ENCODE measurements at regions not wholly inside any gene's neighbourhood (a gene's known extent, or its start where the extent isn't known, plus 50 kb on each side); places are given as distances from the start of the nearest gene placed in this dataset.
A peak's percentile ranks its signal among the peaks of the same experiment; 100 is the strongest.

- no peak overlapping the region for H3K23ac ChIP-seq (ENCODE audit: low read length)
- H3K9ac ChIP-seq (ENCODE audit: low read length) = no peak overlapping the region
- no peak overlapping the region for H2BK120ac ChIP-seq (ENCODE audit: low read depth, low read length)
- H4K8ac ChIP-seq (ENCODE audit: low read depth, low read length) = no peak overlapping the region
- H3K4me1 ChIP-seq (ENCODE audit: control insufficient read depth, low read depth, low read length) = peaks cover 4% of the 10 kb centered on the region
- no peak overlapping the region for H3K4me2 ChIP-seq (ENCODE audit: low read length)
- H3K18ac ChIP-seq (ENCODE audit: low read length) = no peak overlapping the region
- WGBS (ENCODE audit: extremely low coverage, insufficient coverage, low lambda C conversion rate) = no CpG with 5 or more reads among the region's 2 CpGs
- H3K79me2 ChIP-seq (ENCODE audit: control insufficient read depth, insufficient read depth, low read length) = no peaks in the 10 kb centered on the region
- no peak overlapping the region for H4K5ac ChIP-seq (ENCODE audit: low read length)
- H2BK15ac ChIP-seq (replicated peaks; ENCODE audit: low read depth) = no peak overlapping the region
- H3K79me1 ChIP-seq (ENCODE audit: low read length) = no peaks in the 10 kb centered on the region
- DNase-seq = no peak
- H3K27me3 ChIP-seq (ENCODE audit: insufficient read depth, low read length, poor library complexity) = no peaks in the 10 kb centered on the region
- H3K56ac ChIP-seq (ENCODE audit: low read length) = no peak overlapping the region
- H3K4ac ChIP-seq (ENCODE audit: low read depth, low read length) = no peak overlapping the region
- H3K27ac ChIP-seq (ENCODE audit: low read depth, low read length) = no peak overlapping the region
- no peak overlapping the region for H3K4me3 ChIP-seq (ENCODE audit: low read length)
- no peak overlapping the region for H2AK5ac ChIP-seq (ENCODE audit: low read length)
- no peaks in the 10 kb centered on the region for H3K36me3 ChIP-seq (ENCODE audit: control insufficient read depth, insufficient read depth, low read length)
- no peak overlapping the region for H2BK5ac ChIP-seq (ENCODE audit: low read length)
These were observed 398.4 kb downstream of the TUSC7 start for GRCh38 chr3:117107946-117108345.

- Histone ChIP-seq H3K56ac (ENCODE audit: low read length) (no peak overlapping the region), H4K8ac (ENCODE audit: low read depth, low read length) (no peak overlapping the region), H3K9ac (ENCODE audit: low read length) (no peak overlapping the region), H2AK5ac (ENCODE audit: low read length) (no peak overlapping the region), H3K27ac (ENCODE audit: low read depth, low read length) (no peak overlapping the region), H3K4me3 (ENCODE audit: low read length) (no peak overlapping the region), H3K4me2 (ENCODE audit: low read length) (no peak overlapping the region), H2BK15ac (replicated peaks; ENCODE audit: low read depth) (no peak overlapping the region), H3K18ac (ENCODE audit: low read length) (no peak overlapping the region), H3K23ac (ENCODE audit: low read length) (no peak overlapping the region), H3K79me1 (ENCODE audit: low read length) (no peaks in the 10 kb centered on the region), H3K27me3 (ENCODE audit: insufficient read depth, low read length, poor library complexity) (no peaks in the 10 kb centered on the region), H3K4me1 (ENCODE audit: control insufficient read depth, low read depth, low read length) (peaks cover 4% of the 10 kb centered on the region), H4K5ac (ENCODE audit: low read length) (no peak overlapping the region), H3K4ac (ENCODE audit: low read depth, low read length) (no peak overlapping the region), H3K36me3 (ENCODE audit: control insufficient read depth, insufficient read depth, low read length) (no peaks in the 10 kb centered on the region), H2BK5ac (ENCODE audit: low read length) (no peak overlapping the region), H3K79me2 (ENCODE audit: control insufficient read depth, insufficient read depth, low read length) (no peaks in the 10 kb centered on the region), H2BK120ac (ENCODE audit: low read depth, low read length) (no peak overlapping the region)
- WGBS (ENCODE audit: extremely low coverage, insufficient coverage, low lambda C conversion rate) = no CpG with 5 or more reads among the region's 6 CpGs
- DNase-seq = no peak
These were observed 399.6 kb downstream of the TUSC7 start for GRCh38 chr3:117109178-117109577.

GRCh38 chr3:117114517-117115265, 405.1 kb downstream of the TUSC7 start:
- no peak overlapping the region for H3K4me3 ChIP-seq (ENCODE audit: low read length)
- H3K4me1 ChIP-seq (ENCODE audit: control insufficient read depth, low read depth, low read length) = peaks cover 3% of the 10 kb centered on the region
- no peak overlapping the region for H3K4ac ChIP-seq (ENCODE audit: low read depth, low read length)
- no peak overlapping the region for H4K5ac ChIP-seq (ENCODE audit: low read length)
- H3K23ac ChIP-seq (ENCODE audit: low read length) = no peak overlapping the region
- no peaks in the 10 kb centered on the region for H3K79me1 ChIP-seq (ENCODE audit: low read length)
- no peaks in the 10 kb centered on the region for H3K79me2 ChIP-seq (ENCODE audit: control insufficient read depth, insufficient read depth, low read length)
- H3K9ac ChIP-seq (ENCODE audit: low read length) = no peak overlapping the region
- H3K27ac ChIP-seq (ENCODE audit: low read depth, low read length) = no peak overlapping the region
- no peak overlapping the region for H3K4me2 ChIP-seq (ENCODE audit: low read length)
- no peaks in the 10 kb centered on the region for H3K27me3 ChIP-seq (ENCODE audit: insufficient read depth, low read length, poor library complexity)
- no peak overlapping the region for H2BK120ac ChIP-seq (ENCODE audit: low read depth, low read length)
- H4K8ac ChIP-seq (ENCODE audit: low read depth, low read length) = no peak overlapping the region
- WGBS (ENCODE audit: extremely low coverage, insufficient coverage, low lambda C conversion rate) = no CpG with 5 or more reads among the region's 5 CpGs
- H2AK5ac ChIP-seq (ENCODE audit: low read length) = no peak overlapping the region
- no peak overlapping the region for H2BK5ac ChIP-seq (ENCODE audit: low read length)
- H3K56ac ChIP-seq (ENCODE audit: low read length) = no peak overlapping the region
- H3K36me3 ChIP-seq (ENCODE audit: control insufficient read depth, insufficient read depth, low read length) = no peaks in the 10 kb centered on the region
- H2BK15ac ChIP-seq (replicated peaks; ENCODE audit: low read depth) = no peak overlapping the region
- no peak overlapping the region for H3K18ac ChIP-seq (ENCODE audit: low read length)
- DNase-seq = peak; percentile 49

GRCh38 chr3:117117188-117117936, 407.8 kb downstream of the TUSC7 start:
- no peak overlapping the region for H3K4me2 ChIP-seq (ENCODE audit: low read length)
- no peak overlapping the region for H3K9ac ChIP-seq (ENCODE audit: low read length)
- H3K4ac ChIP-seq (ENCODE audit: low read depth, low read length) = no peak overlapping the region
- no peak overlapping the region for H3K27ac ChIP-seq (ENCODE audit: low read depth, low read length)
- H4K5ac ChIP-seq (ENCODE audit: low read length) = no peak overlapping the region
- no peak overlapping the region for H2BK15ac ChIP-seq (replicated peaks; ENCODE audit: low read depth)
- H3K23ac ChIP-seq (ENCODE audit: low read length) = no peak overlapping the region
- H3K4me3 ChIP-seq (ENCODE audit: low read length) = no peak overlapping the region
- peak; percentile 3 for DNase-seq
- no peak overlapping the region for H2BK120ac ChIP-seq (ENCODE audit: low read depth, low read length)
- H3K18ac ChIP-seq (ENCODE audit: low read length) = no peak overlapping the region
- H3K4me1 ChIP-seq (ENCODE audit: control insufficient read depth, low read depth, low read length) = peaks cover 3% of the 10 kb centered on the region
- no peaks in the 10 kb centered on the region for H3K79me1 ChIP-seq (ENCODE audit: low read length)
- WGBS (ENCODE audit: extremely low coverage, insufficient coverage, low lambda C conversion rate) = no CpG with 5 or more reads among the region's 2 CpGs
- no peaks in the 10 kb centered on the region for H3K36me3 ChIP-seq (ENCODE audit: control insufficient read depth, insufficient read depth, low read length)
- H3K79me2 ChIP-seq (ENCODE audit: control insufficient read depth, insufficient read depth, low read length) = no peaks in the 10 kb centered on the region
- no peaks in the 10 kb centered on the region for H3K27me3 ChIP-seq (ENCODE audit: insufficient read depth, low read length, poor library complexity)
- no peak overlapping the region for H4K8ac ChIP-seq (ENCODE audit: low read depth, low read length)
- no peak overlapping the region for H2BK5ac ChIP-seq (ENCODE audit: low read length)
- H2AK5ac ChIP-seq (ENCODE audit: low read length) = no peak overlapping the region
- no peak overlapping the region for H3K56ac ChIP-seq (ENCODE audit: low read length)

- Histone ChIP-seq H2BK5ac (ENCODE audit: low read length) (no peak overlapping the region), H3K9ac (ENCODE audit: low read length) (no peak overlapping the region), H2BK120ac (ENCODE audit: low read depth, low read length) (no peak overlapping the region), H2AK5ac (ENCODE audit: low read length) (no peak overlapping the region), H4K8ac (ENCODE audit: low read depth, low read length) (no peak overlapping the region), H3K23ac (ENCODE audit: low read length) (no peak overlapping the region), H3K56ac (ENCODE audit: low read length) (no peak overlapping the region), H3K4me2 (ENCODE audit: low read length) (no peak overlapping the region), H3K4me3 (ENCODE audit: low read length) (no peak overlapping the region), H3K79me2 (ENCODE audit: control insufficient read depth, insufficient read depth, low read length) (no peaks in the 10 kb centered on the region), H3K36me3 (ENCODE audit: control insufficient read depth, insufficient read depth, low read length) (no peaks in the 10 kb centered on the region), H4K5ac (ENCODE audit: low read length) (no peak overlapping the region), H3K18ac (ENCODE audit: low read length) (no peak overlapping the region), H3K27ac (ENCODE audit: low read depth, low read length) (no peak overlapping the region), H2BK15ac (replicated peaks; ENCODE audit: low read depth) (no peak overlapping the region), H3K4me1 (ENCODE audit: control insufficient read depth, low read depth, low read length) (peaks cover 3% of the 10 kb centered on the region), H3K79me1 (ENCODE audit: low read length) (no peaks in the 10 kb centered on the region), H3K4ac (ENCODE audit: low read depth, low read length) (no peak overlapping the region), H3K27me3 (ENCODE audit: insufficient read depth, low read length, poor library complexity) (no peaks in the 10 kb centered on the region)
- no peak for DNase-seq
- WGBS (ENCODE audit: extremely low coverage, insufficient coverage, low lambda C conversion rate) = no CpG with 5 or more reads among the region's 1 CpG
These were observed 409.0 kb downstream of the TUSC7 start for GRCh38 chr3:117118604-117119003.

Data from mesendoderm (in vitro differentiated cells).